Hematopoietic multipotent progenitor cell treated with erythropoietin and hydrocortisone succinate and interleukin-3 and kit ligand, for 6 days (in vitro differentiated cells): ENCODE measurements at regions not wholly inside any gene's neighbourhood (a gene's known extent, or its start where the extent isn't known, plus 50 kb on each side); places are given as distances from the start of the nearest gene placed in this dataset.
A peak's percentile ranks its signal among the peaks of the same experiment; 100 is the strongest.

Experiments
- DNase-seq: peaks from one replicate; pipeline ENCODE4 v3.0.0-alpha.2; 2015

DNA sequence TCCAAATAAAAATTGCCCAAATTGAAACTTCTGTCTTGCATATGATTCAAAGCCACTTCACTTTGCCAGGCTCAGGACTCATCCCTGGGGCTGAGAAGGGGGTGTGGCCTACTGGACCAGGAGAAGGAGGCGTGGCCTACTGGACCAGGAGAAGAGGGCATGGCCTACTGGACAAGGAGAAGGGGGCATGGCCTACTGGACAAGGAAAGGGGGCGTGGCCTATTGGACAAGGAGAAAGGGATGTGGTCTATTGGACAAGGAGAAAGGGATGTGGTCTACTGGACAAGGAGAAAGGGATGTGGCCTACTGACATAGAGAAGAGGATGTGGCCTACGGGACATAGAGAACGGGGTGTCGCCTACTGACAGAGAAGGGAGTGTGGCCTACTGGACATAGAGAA is 405.3 kb downstream of the RRAGC start:
- DNase-seq, result no peak

DNA sequence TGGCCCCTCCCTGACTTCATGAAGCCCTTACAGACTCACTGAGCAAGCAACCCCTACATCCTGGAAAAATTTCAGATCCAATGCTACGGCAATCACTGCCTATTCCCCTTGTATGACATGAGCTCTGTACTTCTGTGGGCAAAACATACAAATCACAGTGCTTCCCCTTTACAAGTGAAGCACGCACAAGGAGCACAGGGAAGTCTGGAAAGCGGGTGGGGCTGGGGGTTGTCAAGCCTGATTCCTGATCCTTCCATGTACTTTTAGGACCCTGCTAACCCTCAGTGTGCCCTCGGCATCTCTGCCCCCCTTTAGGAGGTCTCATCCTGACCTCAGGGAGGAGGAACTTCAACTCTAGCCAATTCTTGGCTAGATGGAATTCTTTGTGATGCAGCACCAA is 405.7 kb upstream of the POU3F1 start:
- DNase-seq, result no peak

GRCh38 chr1:38451541-38451993 is 405.0 kb upstream of the POU3F1 start:
- no peak for DNase-seq

DNA sequence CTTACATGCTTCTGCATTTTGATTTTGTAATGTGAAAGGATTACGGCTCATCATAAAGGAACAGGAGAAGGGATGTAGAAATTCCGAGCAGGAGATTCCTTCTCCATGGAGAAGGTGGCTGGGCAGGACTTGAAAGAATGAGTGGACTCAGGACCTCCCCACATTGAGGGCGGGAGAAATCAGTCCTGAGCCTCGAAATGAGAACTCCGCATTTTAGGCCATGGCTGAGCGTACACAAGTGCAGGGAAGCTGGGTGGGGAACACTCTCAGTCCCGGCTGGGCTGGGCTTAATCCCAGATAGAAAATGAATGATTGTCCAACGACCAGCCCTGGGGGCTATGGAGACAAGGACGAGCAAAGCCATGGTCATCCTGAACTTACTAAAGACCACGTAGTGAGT is 402.3 kb upstream of the POU3F1 start:
- DNase-seq, result no peak

DNA sequence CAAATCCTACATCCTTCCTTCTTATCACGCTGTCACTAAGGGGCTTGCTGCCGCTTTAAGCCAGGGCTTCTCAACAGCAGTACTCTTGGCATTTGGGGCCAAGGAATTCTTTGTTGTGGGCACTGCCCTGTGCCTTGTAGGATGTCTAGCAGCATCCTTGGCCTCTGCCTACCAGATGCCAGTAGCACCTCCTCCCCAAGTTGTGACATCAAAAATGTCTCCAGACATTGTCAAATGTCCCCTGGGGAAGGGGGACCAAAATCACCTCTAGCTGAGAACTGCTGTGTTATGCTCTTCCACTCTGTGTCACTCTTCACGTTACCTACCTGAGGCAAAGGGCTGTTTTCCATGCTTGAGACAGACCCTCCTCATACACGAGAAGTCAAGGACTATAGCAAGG is 400.3 kb upstream of the POU3F1 start:
- no peak for DNase-seq

- DNase-seq, result no peak
Observed at GRCh38 chr1:38444770-38445442, 398.3 kb upstream of the POU3F1 start.

DNA sequence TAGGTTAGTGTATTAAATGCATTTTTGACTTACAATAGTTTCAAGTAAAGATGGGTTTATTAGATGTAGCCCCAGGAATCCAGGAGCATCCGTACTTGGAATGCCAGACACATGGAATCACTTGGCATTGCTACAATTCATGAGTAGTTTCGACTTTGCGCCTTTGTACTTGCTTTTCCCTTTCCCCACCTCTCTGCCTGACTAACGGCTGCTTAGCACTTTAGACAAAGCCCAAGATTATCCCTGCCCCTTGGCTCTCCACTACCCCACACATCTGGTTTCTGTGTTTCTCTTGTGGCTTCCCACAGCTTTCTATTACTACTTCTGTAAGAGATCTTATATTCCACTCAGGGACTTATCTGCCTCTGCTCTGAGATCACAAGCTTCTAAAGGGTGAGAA is 397.7 kb upstream of the POU3F1 start:
- no peak for DNase-seq

GRCh38 chr1:38440402-38440801 is 393.8 kb upstream of the POU3F1 start:
- no peak for DNase-seq

GRCh38 chr1:38436749-38437148 is 390.2 kb upstream of the POU3F1 start:
- DNase-seq, result no peak

DNA sequence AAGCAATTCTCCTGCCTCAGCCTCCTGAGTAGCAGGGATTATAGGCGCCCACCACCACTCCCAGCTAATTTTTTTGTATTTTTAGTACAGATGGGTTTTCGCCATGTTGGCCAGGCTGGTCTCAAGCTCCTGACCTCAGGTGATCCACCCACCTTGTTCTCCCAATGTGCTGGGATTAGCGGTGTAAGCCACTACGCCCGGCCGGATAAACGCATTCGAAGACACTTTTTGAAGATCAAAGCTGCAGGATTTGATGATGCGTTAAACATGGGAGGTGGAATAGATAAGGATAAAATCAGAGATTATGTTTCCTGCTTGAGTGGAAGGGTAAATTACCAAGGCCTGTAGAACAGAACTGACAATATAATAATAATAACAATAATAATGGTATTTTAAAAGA is 389.4 kb upstream of the POU3F1 start:
- no peak for DNase-seq

- DNase-seq, result no peak
Observed at GRCh38 chr1:38433084-38433722, 386.6 kb upstream of the POU3F1 start.

DNA sequence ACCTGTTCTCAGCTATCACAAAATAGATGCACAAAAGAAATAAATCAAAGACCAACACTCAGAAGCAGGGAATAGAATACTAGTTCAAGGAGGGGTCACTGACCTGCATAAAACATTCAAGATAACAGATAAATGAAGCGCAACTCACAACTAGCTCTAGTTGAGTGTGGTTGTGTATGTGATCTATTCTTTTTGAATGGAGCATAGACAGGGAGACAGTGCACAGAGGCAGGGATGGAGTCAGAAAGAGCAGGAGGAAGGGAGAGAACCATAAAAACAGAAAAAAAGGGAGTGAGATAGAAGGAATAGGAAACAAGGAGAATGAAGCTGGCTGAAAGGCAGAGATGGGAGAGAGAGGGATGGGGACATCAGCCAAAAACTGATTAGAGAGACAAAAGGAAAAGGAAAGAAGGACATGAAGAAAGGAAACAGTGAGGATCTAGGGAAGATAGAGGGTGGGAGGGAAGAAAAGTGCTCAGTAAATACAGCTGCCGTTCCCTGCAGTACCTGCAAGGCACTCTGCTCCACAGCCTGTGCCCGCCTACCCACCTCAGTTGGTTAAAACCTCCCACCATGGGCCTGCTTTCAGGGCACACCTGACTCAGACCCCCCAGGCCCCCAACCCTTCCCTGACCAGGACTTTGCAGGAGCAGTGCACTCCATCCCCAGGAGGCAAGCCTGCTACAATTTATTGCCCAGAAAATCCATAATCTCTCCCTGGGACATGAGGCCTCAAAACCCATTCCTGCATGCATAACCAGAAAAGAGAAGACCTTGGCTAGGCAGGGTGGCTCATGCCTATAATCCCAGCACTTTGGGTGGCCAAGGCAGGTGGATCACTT is 385.2 kb upstream of the POU3F1 start:
- DNase-seq, result no peak

GRCh38 chr1:38430949-38431348 is 384.4 kb upstream of the POU3F1 start:
- no peak for DNase-seq

GRCh38 chr1:38424677-38425076 is 378.1 kb upstream of the POU3F1 start:
- DNase-seq, result no peak

- DNase-seq, result no peak
Observed at GRCh38 chr1:38420666-38421065, 374.1 kb upstream of the POU3F1 start.

- peak; percentile 2 for DNase-seq
Observed at GRCh38 chr1:38418195-38419030, 371.8 kb upstream of the POU3F1 start.

GRCh38 chr1:38403667-38404066 is 357.1 kb upstream of the POU3F1 start:
- no peak for DNase-seq

GRCh38 chr1:38402230-38402815 is 355.7 kb upstream of the POU3F1 start:
- no peak for DNase-seq

- DNase-seq, result no peak
Observed at GRCh38 chr1:38396606-38397005, 350.0 kb upstream of the POU3F1 start.

DNA sequence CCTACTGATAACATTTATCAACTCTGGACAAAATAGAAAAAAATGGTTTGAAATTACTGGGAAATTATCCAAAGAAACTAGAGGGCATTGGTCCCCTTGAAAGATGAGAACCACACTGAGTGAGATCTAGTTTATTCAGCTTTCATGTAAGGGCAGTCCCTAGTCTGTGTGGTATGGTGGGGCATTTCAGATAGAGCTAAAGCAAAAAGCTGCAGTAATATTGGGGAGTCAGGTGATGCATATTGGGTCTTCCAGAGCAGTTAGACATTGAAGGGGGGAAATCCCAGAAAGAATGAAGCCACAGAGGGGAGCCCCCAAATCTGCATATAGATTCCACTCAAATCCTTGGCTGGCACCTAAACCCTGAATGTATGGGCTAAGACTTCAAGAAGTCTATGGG is 347.7 kb upstream of the POU3F1 start:
- no peak for DNase-seq

DNA sequence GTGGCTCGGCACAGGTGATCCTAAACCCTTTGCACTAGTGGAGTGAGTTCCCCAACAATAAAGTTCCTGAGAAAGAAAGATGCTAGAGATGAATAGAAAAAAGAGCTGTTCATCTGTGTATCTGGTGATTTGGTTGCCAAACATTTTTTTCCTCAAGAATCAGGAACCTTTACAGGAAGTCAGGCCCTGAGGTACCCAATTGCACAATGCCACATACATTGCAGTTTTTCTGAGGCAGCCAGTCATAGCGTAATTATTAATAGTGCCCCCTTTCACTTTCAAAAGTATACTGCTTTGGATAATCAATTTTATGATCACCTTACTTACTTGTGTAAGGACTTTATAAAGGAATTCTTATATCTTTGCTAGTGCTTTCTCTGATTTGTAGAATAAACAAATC is 346.3 kb upstream of the POU3F1 start:
- peak; percentile 4 for DNase-seq

DNA sequence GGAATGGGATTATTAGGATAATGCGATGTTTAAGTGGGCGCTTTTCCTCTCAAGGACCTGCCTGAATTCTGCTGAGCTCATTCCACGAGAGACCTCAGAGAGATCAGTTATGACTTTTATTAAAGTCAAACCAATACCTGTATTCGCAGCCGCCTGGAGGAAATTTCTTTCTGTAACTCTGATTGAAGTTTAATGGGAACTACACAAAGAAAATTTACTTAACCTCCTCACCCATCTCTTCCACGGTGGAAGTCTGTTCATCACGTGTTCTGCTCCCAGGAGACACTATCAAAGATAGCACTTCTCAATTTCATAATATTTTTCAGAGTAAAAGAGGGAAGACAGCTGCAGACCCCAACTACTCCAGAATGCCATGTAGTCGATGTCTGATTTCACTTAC is 334.7 kb upstream of the POU3F1 start:
- DNase-seq, result no peak

DNA sequence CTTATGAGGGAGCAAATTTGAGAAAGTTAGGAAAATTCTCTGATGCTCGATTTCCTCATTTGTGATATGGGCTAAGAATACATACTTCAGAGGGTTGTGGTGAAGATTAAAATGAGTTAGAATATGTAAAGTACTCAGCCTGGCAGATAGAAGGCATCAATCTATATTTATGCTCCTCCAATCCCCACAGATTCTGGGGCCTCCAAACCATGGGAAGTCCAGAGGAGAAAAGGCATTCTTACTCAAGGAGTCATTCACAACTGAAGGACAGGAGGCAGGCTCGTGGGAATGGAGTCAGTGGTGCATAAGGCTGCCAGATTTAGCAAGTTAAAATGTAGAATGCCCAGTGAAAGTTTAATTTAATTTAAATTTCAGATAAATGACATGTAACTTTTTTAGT is 330.0 kb upstream of the POU3F1 start:
- DNase-seq, result no peak
